Activated CD4-positive, alpha-beta memory T cell treated with anti-CD3 and anti-CD28 coated beads for 36 hours (primary cell): ENCODE measurements at regions not wholly inside any gene's neighbourhood (a gene's known extent, or its start where the extent isn't known, plus 50 kb on each side); places are given as distances from the start of the nearest gene placed in this dataset.

ENCODE experiments used
- CTCF ChIA-PET: fragments of 350-600 bp; sonication (Branson Sonifier 250); formaldehyde crosslinking; loops from one replicate; lab custom pipeline; 2021; ENCODE audit warnings: antibody characterized with exemption, inconsistent platforms; lab: Charles Lee
- POLR2A ChIA-PET: fragments of 350-600 bp; sonication (Branson Sonifier 250); formaldehyde crosslinking; loops from one replicate; lab custom pipeline; 2021; ENCODE audit warnings: antibody characterized with exemption; lab: Charles Lee
- DNase-seq: peaks from one replicate; pipeline ENCODE4 v3.0.0-alpha.2; 2020
- H3K27ac Mint-ChIP-seq: one replicate; pipeline ENCODE4 v1.8.0; 2021; ENCODE audit warnings: mixed read lengths
- H3K27me3 Mint-ChIP-seq: one replicate; pipeline ENCODE4 v1.8.0; 2021; ENCODE audit warnings: mixed read lengths
- H3K36me3 Mint-ChIP-seq: one replicate; pipeline ENCODE4 v1.8.0; 2021; ENCODE audit warnings: mixed read lengths
- H3K4me1 Mint-ChIP-seq: one replicate; pipeline ENCODE4 v1.8.0; 2021; ENCODE audit warnings: low read depth, mixed read lengths
- H3K4me3 Mint-ChIP-seq: one replicate; pipeline ENCODE4 v1.8.0; 2021; ENCODE audit warnings: mild to moderate bottlenecking, mixed read lengths
- H3K9me3 Mint-ChIP-seq: one replicate; pipeline ENCODE4 v1.8.0; 2021; ENCODE audit warnings: mixed read lengths
- intact Hi-C: fragments of 100-400 bp; cut with micrococcal nuclease; formaldehyde crosslinking; loops from one replicate; pipeline ENCODE4 v1.15.1; 2023

DNA sequence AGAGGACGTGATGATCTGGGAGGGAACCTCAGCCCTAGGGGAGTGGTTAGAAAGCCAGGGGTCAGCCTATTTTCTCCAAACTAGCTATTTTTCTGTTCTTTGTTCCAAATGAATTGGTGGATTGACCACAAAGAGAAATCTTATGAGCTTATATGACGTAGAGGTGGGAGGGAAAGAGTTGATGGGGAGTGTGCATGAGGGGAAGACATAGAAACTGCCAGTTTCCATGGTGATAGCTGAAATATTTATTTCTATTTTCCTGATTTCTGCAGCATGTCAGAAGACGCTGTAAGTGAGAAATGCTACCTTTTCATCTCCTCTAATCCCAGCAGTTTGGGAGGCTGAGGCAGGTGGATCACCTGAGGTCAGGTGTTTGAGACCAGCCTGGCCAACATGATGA, 51.4 kb upstream of the CISTR start:
- H3K27me3 Mint-ChIP-seq = peaks cover 25% of the 10 kb centered on the region
- POLR2A ChIA-PET = no interaction called here

DNA sequence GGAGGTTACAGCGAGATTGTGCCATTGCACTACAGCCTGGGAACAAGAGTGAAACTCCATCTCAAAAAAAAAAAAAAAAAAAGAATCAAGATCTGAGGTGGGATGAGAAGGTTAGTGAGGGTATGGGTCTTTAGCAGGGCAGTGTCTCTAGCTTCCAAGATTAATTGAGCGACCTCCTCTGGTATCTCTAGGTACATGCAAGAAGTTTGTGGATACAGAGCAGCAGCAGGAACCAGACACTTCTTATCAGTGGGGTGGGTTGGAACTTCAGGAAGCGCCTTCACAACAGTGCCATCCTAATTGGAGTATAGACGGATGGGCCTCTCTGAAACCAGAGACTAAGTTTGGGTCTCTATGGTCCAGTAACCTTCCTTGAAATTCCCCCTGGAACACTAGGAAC, 51.9 kb upstream of the CISTR start:
- H3K27me3 Mint-ChIP-seq = peaks cover 25% of the 10 kb centered on the region
- no peaks in the 10 kb centered on the region for H3K36me3 Mint-ChIP-seq
- no peaks in the 10 kb centered on the region for H3K9me3 Mint-ChIP-seq
- ChIA-PET POLR2A (no interaction called here), CTCF (interaction anchor here (1.5 kb wide), 1 partner anchor 57 kb away, joined by 3 read pairs; no protein-coding TSS in a partner anchor)
- no peak overlapping the region for H3K4me3 Mint-ChIP-seq
- H3K4me1 Mint-ChIP-seq = no peaks in the 10 kb centered on the region
- no peak for DNase-seq
- H3K27ac Mint-ChIP-seq = no peak overlapping the region
- intact Hi-C loops = no loop called here

More for the DNA sequence above, 51.4 kb upstream of the CISTR start:
- no peaks in the 10 kb centered on the region for H3K4me1 Mint-ChIP-seq
- CTCF ChIA-PET = interaction anchor here (1.5 kb wide), 1 partner anchor 56 kb away, joined by 3 read pairs; no protein-coding TSS in a partner anchor
- H3K4me3 Mint-ChIP-seq = no peak overlapping the region
- no peak overlapping the region for H3K27ac Mint-ChIP-seq
- no peak for DNase-seq
- H3K9me3 Mint-ChIP-seq = no peaks in the 10 kb centered on the region
- H3K36me3 Mint-ChIP-seq = no peaks in the 10 kb centered on the region
- intact Hi-C loops = no loop called here

DNA sequence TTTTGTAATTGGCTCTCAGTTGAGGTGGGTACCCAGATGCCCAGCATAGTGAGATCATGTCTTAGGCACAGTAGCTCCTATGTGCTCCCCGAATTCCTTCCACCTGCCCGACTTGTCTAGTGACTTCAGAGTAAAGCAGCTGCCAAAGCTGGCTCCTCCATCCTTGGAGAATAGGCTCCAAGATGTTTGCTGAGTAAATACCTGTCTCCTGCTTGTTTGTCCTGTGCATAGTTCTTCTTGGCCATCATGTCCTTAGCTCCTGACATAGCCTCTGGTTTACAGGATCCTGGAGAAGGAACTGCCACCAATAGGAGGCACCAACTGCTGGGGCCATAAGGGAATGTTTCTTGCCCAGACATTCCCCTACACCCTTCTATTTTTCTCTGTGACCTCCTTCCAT, 52.6 kb upstream of the CISTR start:
- Mint-ChIP-seq H3K4me1 (no peaks in the 10 kb centered on the region), H3K36me3 (no peaks in the 10 kb centered on the region), H3K27me3 (peaks cover 25% of the 10 kb centered on the region), H3K9me3 (no peaks in the 10 kb centered on the region), H3K4me3 (no peak overlapping the region), H3K27ac (no peak overlapping the region)
- ChIA-PET POLR2A (no interaction called here), CTCF (interaction anchor here (1.5 kb wide), 1 partner anchor 57 kb away, joined by 3 read pairs; no protein-coding TSS in a partner anchor)
- intact Hi-C loops = no loop called here
- no peak for DNase-seq

DNA sequence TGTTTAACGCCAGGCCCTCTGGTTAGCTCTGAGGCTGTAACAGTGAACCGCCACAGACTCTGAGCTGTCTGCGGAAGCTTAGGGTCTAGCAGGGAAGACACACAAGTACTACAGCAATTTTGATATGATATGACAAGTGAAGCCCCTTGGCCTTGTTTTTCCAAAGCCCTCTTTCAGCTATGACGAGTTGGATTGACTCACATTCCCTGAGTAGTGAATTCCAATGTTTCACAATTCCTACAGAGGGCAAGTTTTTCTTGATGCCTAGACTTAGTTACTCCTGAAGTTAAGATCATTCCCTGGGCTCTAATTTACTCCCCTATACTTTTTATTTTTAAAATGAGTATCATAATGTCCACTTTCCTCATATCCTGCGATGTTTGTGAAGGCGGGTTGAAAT, 53.3 kb upstream of the CISTR start:
- Mint-ChIP-seq H3K9me3 (no peaks in the 10 kb centered on the region), H3K36me3 (no peaks in the 10 kb centered on the region), H3K27ac (no peak overlapping the region), H3K27me3 (peaks cover 25% of the 10 kb centered on the region), H3K4me3 (no peak overlapping the region), H3K4me1 (no peaks in the 10 kb centered on the region)
- no peak for DNase-seq
- POLR2A ChIA-PET = no interaction called here
- intact Hi-C loops = no loop called here
- CTCF ChIA-PET = interaction anchor here (1.8 to 1.9 kb wide), 2 partner anchors 13 to 58 kb away, joined by 5 to 6 read pairs; no protein-coding TSS in a partner anchor

GRCh38 chr12:53805791-53806190, 54.0 kb upstream of the CISTR start:
- Mint-ChIP-seq H3K27ac (no peak overlapping the region), H3K27me3 (peaks cover 25% of the 10 kb centered on the region), H3K9me3 (no peaks in the 10 kb centered on the region), H3K4me1 (no peaks in the 10 kb centered on the region), H3K36me3 (no peaks in the 10 kb centered on the region), H3K4me3 (no peak overlapping the region)
- DNase-seq = no peak
- CTCF ChIA-PET = interaction anchor here (1.8 to 1.9 kb wide), 2 partner anchors 14 to 59 kb away, joined by 5 to 6 read pairs; no protein-coding TSS in a partner anchor
- POLR2A ChIA-PET = no interaction called here
- intact Hi-C loops = no loop called here

GRCh38 chr12:53806721-53807120, 54.9 kb upstream of the CISTR start:
- DNase-seq = no peak
- Mint-ChIP-seq H3K4me1 (no peaks in the 10 kb centered on the region), H3K27ac (no peak overlapping the region), H3K4me3 (no peak overlapping the region), H3K36me3 (no peaks in the 10 kb centered on the region), H3K27me3 (peaks cover 23% of the 10 kb centered on the region), H3K9me3 (no peaks in the 10 kb centered on the region)
- POLR2A ChIA-PET = no interaction called here
- intact Hi-C loops = no loop called here
- CTCF ChIA-PET = interaction anchor here (1.8 to 1.9 kb wide), 2 partner anchors 15 to 60 kb away, joined by 5 to 6 read pairs; no protein-coding TSS in a partner anchor

DNA sequence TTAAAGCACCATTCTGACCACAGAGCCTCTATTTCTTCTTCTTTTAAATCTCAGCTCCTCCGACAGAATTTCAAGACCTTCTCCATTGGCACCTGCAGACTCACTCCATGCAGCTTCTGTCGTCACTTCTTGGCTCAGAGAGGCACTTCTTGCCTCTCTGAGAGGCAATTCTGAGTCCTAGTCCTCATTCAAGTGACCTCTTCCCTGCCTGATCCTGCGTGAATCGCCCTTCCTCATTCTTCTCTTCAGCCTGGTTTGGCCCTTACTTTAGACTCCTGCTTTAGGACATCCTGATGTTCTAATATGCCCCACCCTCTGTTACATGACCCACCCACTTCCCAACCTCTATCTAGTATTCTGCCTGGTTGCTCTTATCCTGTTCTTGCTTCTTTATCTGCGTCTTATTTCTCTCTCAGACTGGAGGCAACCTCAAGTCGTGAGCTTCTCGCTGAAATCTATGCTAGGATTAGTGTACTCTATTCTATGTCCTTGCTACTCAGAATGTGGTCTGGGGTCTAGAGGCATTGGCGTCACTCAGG, 55.6 kb upstream of the CISTR start:
- peaks cover 23% of the 10 kb centered on the region for H3K27me3 Mint-ChIP-seq
- intact Hi-C loops = no loop called here
- H3K4me1 Mint-ChIP-seq = no peaks in the 10 kb centered on the region
- POLR2A ChIA-PET = no interaction called here
- no peaks in the 10 kb centered on the region for H3K36me3 Mint-ChIP-seq
- no peak for DNase-seq
- H3K27ac Mint-ChIP-seq = no peak overlapping the region
- H3K9me3 Mint-ChIP-seq = no peaks in the 10 kb centered on the region
- CTCF ChIA-PET = no interaction called here
- no peak overlapping the region for H3K4me3 Mint-ChIP-seq

DNA sequence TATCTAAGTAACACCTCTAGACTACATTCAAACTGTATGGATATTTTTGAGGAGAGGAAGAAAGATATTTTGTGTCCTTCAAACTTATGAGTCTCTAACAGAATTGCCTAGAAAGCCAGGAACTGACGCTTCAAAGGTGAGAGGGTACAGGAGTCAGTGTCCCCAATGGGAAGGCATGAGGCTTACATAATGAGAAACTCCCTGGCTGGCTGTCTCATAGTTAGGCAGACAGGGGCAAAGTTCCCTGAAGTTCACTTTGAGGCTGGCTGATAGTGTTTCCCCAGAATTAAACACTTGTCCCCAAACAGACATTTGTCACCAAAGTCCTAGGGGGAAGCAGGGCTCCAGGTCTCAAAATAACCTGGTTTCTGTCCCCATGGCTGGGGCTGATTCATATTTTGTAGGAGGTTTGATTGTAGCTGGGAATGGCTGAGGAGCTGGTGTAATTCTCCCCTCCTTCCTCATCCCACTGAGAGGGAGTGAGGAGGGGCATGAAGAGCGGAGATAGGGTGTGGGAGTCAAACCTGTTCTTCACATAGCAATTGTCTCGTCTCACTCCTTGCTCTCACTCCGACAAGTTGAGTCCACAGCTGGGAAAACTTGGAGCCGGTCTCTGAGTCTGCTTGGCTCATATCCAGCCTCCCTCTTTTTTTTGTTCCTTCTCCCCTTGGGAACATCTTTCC, 56.4 kb upstream of the CISTR start:
- ChIA-PET CTCF (no interaction called here), POLR2A (no interaction called here)
- H3K36me3 Mint-ChIP-seq = no peaks in the 10 kb centered on the region
- no peak for DNase-seq
- H3K27ac Mint-ChIP-seq = no peak overlapping the region
- intact Hi-C loops = no loop called here
- H3K27me3 Mint-ChIP-seq = peaks cover 17% of the 10 kb centered on the region
- no peaks in the 10 kb centered on the region for H3K9me3 Mint-ChIP-seq
- no peak overlapping the region for H3K4me3 Mint-ChIP-seq
- H3K4me1 Mint-ChIP-seq = no peaks in the 10 kb centered on the region

- CTCF ChIA-PET = no interaction called here
- Mint-ChIP-seq H3K27ac (no peak overlapping the region), H3K4me1 (no peaks in the 10 kb centered on the region), H3K27me3 (peaks cover 14% of the 10 kb centered on the region), H3K9me3 (no peaks in the 10 kb centered on the region), H3K4me3 (no peak overlapping the region), H3K36me3 (no peaks in the 10 kb centered on the region)
- no peak for DNase-seq
- intact Hi-C loops = no loop called here
- POLR2A ChIA-PET = no interaction called here
These were observed 57.2 kb upstream of the CISTR start for GRCh38 chr12:53809005-53809404.

- H3K27me3 Mint-ChIP-seq = peaks cover 15% of the 10 kb centered on the region
- intact Hi-C loops = no loop called here
- H3K9me3 Mint-ChIP-seq = no peaks in the 10 kb centered on the region
- POLR2A ChIA-PET = no interaction called here
- H3K27ac Mint-ChIP-seq = no peak overlapping the region
- H3K4me3 Mint-ChIP-seq = no peak overlapping the region
- H3K4me1 Mint-ChIP-seq = no peaks in the 10 kb centered on the region
- DNase-seq = no peak
- H3K36me3 Mint-ChIP-seq = no peaks in the 10 kb centered on the region
- CTCF ChIA-PET = interaction anchor here (1.2 kb wide), 1 partner anchor 54 kb away, joined by 3 read pairs; no protein-coding TSS in a partner anchor
These were observed 59.2 kb upstream of the CISTR start for GRCh38 chr12:53810950-53811349.

DNA sequence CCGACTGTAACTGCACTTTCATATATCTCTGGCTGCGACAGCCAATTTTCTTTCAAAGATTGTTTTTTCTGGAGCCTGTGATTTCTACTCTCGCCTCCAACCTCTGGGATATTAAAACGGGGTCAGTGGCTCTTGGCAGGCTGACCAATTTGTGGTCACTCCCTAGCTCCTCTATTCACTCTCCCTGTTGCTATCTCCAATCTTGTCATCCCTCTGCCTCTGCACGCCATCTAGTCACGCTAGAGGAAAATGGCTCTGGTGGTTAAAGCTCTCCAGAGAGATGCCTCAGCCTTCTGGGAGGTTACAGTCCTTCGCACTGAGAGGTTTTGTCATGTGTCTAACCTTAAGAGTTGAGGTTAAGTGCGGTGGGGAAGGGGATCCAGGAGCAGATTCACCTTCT, 59.8 kb upstream of the CISTR start:
- Mint-ChIP-seq H3K27me3 (peaks cover 19% of the 10 kb centered on the region), H3K9me3 (no peaks in the 10 kb centered on the region), H3K4me3 (no peak overlapping the region), H3K4me1 (no peaks in the 10 kb centered on the region), H3K36me3 (no peaks in the 10 kb centered on the region), H3K27ac (no peak overlapping the region)
- intact Hi-C loops = no loop called here
- CTCF ChIA-PET = no interaction called here
- POLR2A ChIA-PET = no interaction called here
- DNase-seq = no peak

DNA sequence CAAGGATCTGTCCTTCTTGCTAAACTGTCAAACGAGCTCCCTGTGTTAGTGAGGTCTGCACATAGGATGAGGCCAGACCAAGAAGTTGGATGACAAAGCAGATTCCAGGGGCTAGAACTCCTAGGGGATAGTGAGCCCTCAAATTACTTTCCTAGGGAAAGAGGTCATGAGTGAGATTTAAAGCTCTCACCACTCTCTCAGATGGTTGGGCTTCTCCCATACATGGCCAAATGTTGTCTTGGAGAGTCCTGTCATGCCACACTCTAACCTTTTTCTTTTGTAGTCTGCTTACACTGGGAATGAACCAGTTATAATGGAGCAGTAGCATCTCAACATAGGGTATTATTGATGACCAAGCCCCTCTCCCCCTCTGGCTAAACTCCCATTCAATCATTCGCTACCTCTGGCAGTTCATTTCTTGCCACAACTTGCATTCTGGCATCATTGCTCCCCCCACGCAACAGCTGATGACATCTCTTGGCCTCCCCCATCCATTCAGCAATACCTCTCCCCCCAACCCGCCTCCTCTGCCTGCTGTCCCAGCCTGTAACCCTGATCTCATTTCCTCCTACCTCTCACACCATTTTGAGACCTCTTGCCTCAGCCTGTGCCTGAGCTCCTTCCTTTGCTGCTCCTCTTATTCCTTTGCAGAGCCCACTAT, 64.7 kb upstream of the CISTR start:
- H3K27me3 Mint-ChIP-seq = peaks cover 39% of the 10 kb centered on the region
- intact Hi-C loops = no loop called here
- no peaks in the 10 kb centered on the region for H3K36me3 Mint-ChIP-seq
- no peak overlapping the region for H3K27ac Mint-ChIP-seq
- ChIA-PET POLR2A (no interaction called here), CTCF (no interaction called here)
- no peaks in the 10 kb centered on the region for H3K4me1 Mint-ChIP-seq
- DNase-seq = no peak
- H3K9me3 Mint-ChIP-seq = no peaks in the 10 kb centered on the region
- no peak overlapping the region for H3K4me3 Mint-ChIP-seq
